ENCODE measurements at regions not wholly inside any gene's neighbourhood (a gene's known extent, or its start where the extent isn't known, plus 50 kb on each side); places are given as distances from the start of the nearest gene placed in this dataset.

- 71 to 76% (median 73%) methylated on average over 4 of the region's 4 CpGs for WGBS, 3 donors
- no peak for ATAC-seq
- Histone ChIP-seq H3K4me3 (no peak overlapping the region), H3K27ac (no peak overlapping the region), H3K9me3 (no peaks in the 10 kb centered on the region), H3K4me1 (no peaks in the 10 kb centered on the region), H3K27me3 (ENCODE audit: insufficient read depth in 3 of 3, low read length in 2 of 3) (no peaks in the 10 kb centered on the region), H3K36me3 (ENCODE audit: insufficient read depth in 1 of 2, low read depth in 1 of 2) (no peaks in the 10 kb centered on the region)
- DNase-seq, result no peak
- no peak for TF ChIP-seq CTCF (IDR thresholded peaks at IDR 0.05)
- intact Hi-C loops (cut with DNase I), result no loop called here
These were observed 1787.7 kb downstream of the EFNA5 start for GRCh38 chr5:105882956-105883481.

GRCh38 chr5:105878402-105878801, 1792.3 kb downstream of the EFNA5 start:
- no peak for ATAC-seq
- Histone ChIP-seq H3K4me1 (no peaks in the 10 kb centered on the region), H3K36me3 (ENCODE audit: insufficient read depth in 1 of 2, low read depth in 1 of 2) (no peaks in the 10 kb centered on the region), H3K27me3 (ENCODE audit: insufficient read depth in 3 of 3, low read length in 2 of 3) (no peaks in the 10 kb centered on the region), H3K27ac (no peak overlapping the region), H3K9me3 (no peaks in the 10 kb centered on the region), H3K4me3 (no peak overlapping the region)
- 63 to 80% (median 72%) methylated on average over 1 of the region's 1 CpG for WGBS, 3 donors
- intact Hi-C loops (cut with DNase I), result no loop called here
- no peak for DNase-seq
- TF ChIP-seq CTCF (IDR thresholded peaks at IDR 0.05), result no peak

GRCh38 chr5:105877592-105877991, 1793.1 kb downstream of the EFNA5 start:
- intact Hi-C loops (cut with DNase I), result no loop called here
- H3K4me3 ChIP-seq, result no peak overlapping the region
- no peak for TF ChIP-seq CTCF (IDR thresholded peaks at IDR 0.05)
- ATAC-seq, result no peak
- H3K36me3 ChIP-seq (ENCODE audit: insufficient read depth in 1 of 2, low read depth in 1 of 2), result no peaks in the 10 kb centered on the region
- H3K9me3 ChIP-seq, result no peaks in the 10 kb centered on the region
- H3K4me1 ChIP-seq, result no peaks in the 10 kb centered on the region
- no peak for DNase-seq
- H3K27me3 ChIP-seq (ENCODE audit: insufficient read depth in 3 of 3, low read length in 2 of 3), result no peaks in the 10 kb centered on the region
- WGBS, 3 donors, result 78 to 87% (median 84%) methylated on average over 2 of the region's 2 CpGs
- no peak overlapping the region for H3K27ac ChIP-seq

- Histone ChIP-seq H3K9me3 (no peaks in the 10 kb centered on the region), H3K4me3 (no peak overlapping the region), H3K36me3 (ENCODE audit: insufficient read depth in 1 of 2, low read depth in 1 of 2) (no peaks in the 10 kb centered on the region), H3K4me1 (no peaks in the 10 kb centered on the region), H3K27me3 (ENCODE audit: insufficient read depth in 3 of 3, low read length in 2 of 3) (no peaks in the 10 kb centered on the region), H3K27ac (no peak overlapping the region)
- intact Hi-C loops (cut with DNase I), result no loop called here
- no peak for DNase-seq
- TF ChIP-seq CTCF (IDR thresholded peaks at IDR 0.05), result no peak
- ATAC-seq, result no peak
- 37 to 53% (median 45%) methylated on average over 2 of the region's 2 CpGs for WGBS, 3 donors
These were observed 1796.4 kb downstream of the EFNA5 start for GRCh38 chr5:105874316-105874715.

GRCh38 chr5:105872569-105873270, 1798.0 kb downstream of the EFNA5 start:
- no peak for ATAC-seq
- intact Hi-C loops (cut with DNase I), result no loop called here
- Histone ChIP-seq H3K27ac (no peak overlapping the region), H3K4me3 (no peak overlapping the region), H3K36me3 (ENCODE audit: insufficient read depth in 1 of 2, low read depth in 1 of 2) (no peaks in the 10 kb centered on the region), H3K4me1 (no peaks in the 10 kb centered on the region), H3K9me3 (no peaks in the 10 kb centered on the region), H3K27me3 (ENCODE audit: insufficient read depth in 3 of 3, low read length in 2 of 3) (no peaks in the 10 kb centered on the region)
- no peak for DNase-seq
- no peak for TF ChIP-seq CTCF (IDR thresholded peaks at IDR 0.05)
- WGBS, 3 donors, result 91 to 93% (median 92%) methylated on average over 15 of the region's 15 CpGs
